H1 (cell line): ENCODE measurements at regions not wholly inside any gene's neighbourhood (a gene's known extent, or its start where the extent isn't known, plus 50 kb on each side); places are given as distances from the start of the nearest gene placed in this dataset.

ENCODE experiments used
- CTCF ChIA-PET: fragments of 300-600 bp; sonication (Branson Sonifier 250); formaldehyde crosslinking; loops from one replicate; lab custom pipeline; 2021; ENCODE audit not compliant: partially characterized antibody; lab: Charles Lee
- POLR2A ChIA-PET: fragments of 300-600 bp; sonication (Branson Sonifier 250); formaldehyde crosslinking; loops from one replicate; lab custom pipeline; 2021; ENCODE audit warnings: inconsistent platforms; ENCODE audit not compliant: partially characterized antibody; lab: Charles Lee
- DNase-seq, 2 experiments: peaks; one replicate each; pipeline versions ENCODE4 v3.0.0 to v3.0.0-alpha.2; 2010 to 2022; ENCODE audit warnings: low spot score in 2 of 2, low read depth in 1 of 2, mixed read lengths in 1 of 2
- FAIRE-seq: peaks from 2 replicates; lab custom pipeline; 2011; peaks lifted over from hg19 to GRCh38; lab: Jason Lieb, UNC
- H2AFZ ChIP-seq: 2 replicates; pipeline ENCODE4 v1.8.1; 2012; ENCODE audit warnings: low read length, inconsistent platforms
- H2AK5ac ChIP-seq: 2 replicates; pipeline ENCODE4 v1.6.1; 2013; ENCODE audit warnings: low read depth, low read length
- H2BK120ac ChIP-seq: replicated peaks from 2 replicates; pipeline ENCODE3; 2013; ENCODE audit warnings: low read depth, low read length, inconsistent platforms
- H2BK12ac ChIP-seq: 2 replicates; pipeline ENCODE4 v1.6.1; 2013; ENCODE audit warnings: low read depth, low read length
- H2BK15ac ChIP-seq: 2 replicates; pipeline ENCODE4 v1.6.1; 2013; ENCODE audit warnings: low read length
- H2BK20ac ChIP-seq: 2 replicates; pipeline ENCODE4 v1.6.1; 2013; ENCODE audit warnings: low read length
- H2BK5ac ChIP-seq: 2 replicates; pipeline ENCODE4 v1.6.1; 2013; ENCODE audit warnings: low read depth, low read length
- H3K14ac ChIP-seq: 2 replicates; pipeline ENCODE4 v1.6.1; 2013; ENCODE audit warnings: inconsistent platforms; ENCODE audit not compliant: insufficient read length
- H3K18ac ChIP-seq: 2 replicates; pipeline ENCODE4 v1.6.1; 2013; ENCODE audit warnings: low read length; ENCODE audit errors: extremely low read depth
- H3K23ac ChIP-seq: 2 replicates; pipeline ENCODE4 v1.6.1; 2013; ENCODE audit warnings: inconsistent platforms; ENCODE audit not compliant: insufficient read length
- H3K23me2 ChIP-seq: 2 replicates; pipeline ENCODE4 v1.6.1; 2013; ENCODE audit warnings: low read depth, low read length
- H3K27ac ChIP-seq: 2 replicates; pipeline ENCODE4 v1.6.1; 2011; ENCODE audit warnings: low read depth, low read length, inconsistent platforms
- H3K27me3 ChIP-seq, 4 experiments: replicated peaks in 1 of 4; 1 replicate in 1 of 4; 2 replicates in 3 of 4; pipeline versions ENCODE4 v1.6.1 to v1.8.1; 2011 to 2013; ENCODE audit warnings: low read length in 3 of 4, mild to moderate bottlenecking in 3 of 4, inconsistent platforms in 2 of 4, mixed read lengths in 2 of 4, moderate library complexity in 1 of 4; ENCODE audit not compliant: control insufficient read depth in 3 of 4, insufficient read depth in 3 of 4; ENCODE audit errors: extremely low read depth in 1 of 4
- H3K36me3 ChIP-seq, 4 experiments: 2 replicates each; pipeline versions ENCODE4 v1.6.1 to v1.8.1; 2011 to 2013; ENCODE audit warnings: mild to moderate bottlenecking in 4 of 4, low read length in 3 of 4, moderate library complexity in 2 of 4, control low read depth in 1 of 4, inconsistent platforms in 1 of 4; ENCODE audit not compliant: insufficient read depth in 4 of 4, control insufficient read depth in 2 of 4
- H3K4ac ChIP-seq: replicated peaks from 2 replicates; pipeline ENCODE3; 2013; ENCODE audit warnings: low read length, low read depth, mixed read lengths, inconsistent platforms; ENCODE audit not compliant: insufficient read length
- H3K4me1 ChIP-seq, 4 experiments: replicated peaks in 1 of 4; 1 replicate in 1 of 4; 2 replicates in 3 of 4; pipeline versions ENCODE4 v1.6.1 to v1.8.1; 2011 to 2013; ENCODE audit warnings: low read length in 3 of 4, inconsistent platforms in 2 of 4, mixed read lengths in 1 of 4; ENCODE audit not compliant: insufficient read depth in 4 of 4, control insufficient read depth in 3 of 4
- H3K4me2 ChIP-seq, 2 experiments: 2 replicates each; pipeline versions ENCODE4 v1.6.1 to v1.8.1; 2011 to 2013; ENCODE audit warnings: low read depth in 2 of 2, low read length in 2 of 2, control low read depth in 1 of 2, inconsistent platforms in 1 of 2, mild to moderate bottlenecking in 1 of 2; ENCODE audit not compliant: insufficient read depth in 1 of 2
- H3K4me3 ChIP-seq, 4 experiments: fragments of 200-600, 300-600 bp in 1 of 4; sonication (generic), shearing (Covaris generic), sonication (Bioruptor Twin) in 1 of 4; 2 replicates each; pipeline versions ENCODE4 v1.5.1 to v1.8.1; 2011 to 2016; ENCODE audit warnings: low read length in 4 of 4, low read depth in 3 of 4, control low read depth in 2 of 4, inconsistent platforms in 2 of 4, mild to moderate bottlenecking in 2 of 4, mixed read lengths in 1 of 4, moderate library complexity in 1 of 4; ENCODE audit not compliant: insufficient read depth in 2 of 4; ENCODE audit errors: extremely low read depth in 1 of 4
- H3K56ac ChIP-seq: replicated peaks from 2 replicates; pipeline ENCODE3; 2013; ENCODE audit warnings: low read depth, mild to moderate bottlenecking, mixed read lengths, low read length, inconsistent platforms; ENCODE audit not compliant: insufficient read length
- H3K79me1 ChIP-seq: 2 replicates; pipeline ENCODE4 v1.6.1; 2013; ENCODE audit warnings: low read depth, low read length, control low read depth
- H3K79me2 ChIP-seq, 2 experiments: 2 replicates each; pipeline versions ENCODE4 v1.6.1 to v1.8.1; 2012 to 2013; ENCODE audit warnings: low read length in 2 of 2, mild to moderate bottlenecking in 2 of 2, inconsistent platforms in 1 of 2; ENCODE audit not compliant: insufficient read depth in 2 of 2, control insufficient read depth in 1 of 2
- H3K9ac ChIP-seq, 4 experiments: replicated peaks in 1 of 4; 1 replicate in 1 of 4; 2 replicates in 3 of 4; pipeline versions ENCODE4 v1.6.1 to v1.8.1; 2011 to 2013; ENCODE audit warnings: low read depth in 3 of 4, low read length in 3 of 4, control low read depth in 2 of 4, mild to moderate bottlenecking in 2 of 4, moderate library complexity in 2 of 4, inconsistent platforms in 1 of 4; ENCODE audit errors: extremely low read depth in 1 of 4
- H3K9me3 ChIP-seq, 2 experiments: 2 replicates each; pipeline versions ENCODE4 v1.6.1 to v1.8.1; 2012 to 2013; ENCODE audit warnings: mild to moderate bottlenecking in 2 of 2, moderate library complexity in 2 of 2, control low read depth in 1 of 2, inconsistent platforms in 1 of 2, low read depth in 1 of 2, low read length in 1 of 2, mixed read lengths in 1 of 2; ENCODE audit not compliant: insufficient read depth in 2 of 2
- H4K20me1 ChIP-seq, 2 experiments: replicated peaks in 1 of 2; 2 replicates each; pipeline versions ENCODE3 to v1.8.1; 2011 to 2013; ENCODE audit warnings: inconsistent platforms in 2 of 2, low read length in 2 of 2, mild to moderate bottlenecking in 1 of 2; ENCODE audit not compliant: insufficient read depth in 2 of 2, control insufficient read depth in 1 of 2
- H4K5ac ChIP-seq: 2 replicates; pipeline ENCODE4 v1.6.1; 2013; ENCODE audit warnings: low read length, low read depth, mixed read lengths, inconsistent platforms; ENCODE audit not compliant: insufficient read length
- H4K8ac ChIP-seq: 2 replicates; pipeline ENCODE4 v1.8.0; 2013; ENCODE audit warnings: mild to moderate bottlenecking, moderate library complexity, low read length, inconsistent platforms; ENCODE audit not compliant: insufficient read depth; ENCODE audit errors: extremely low read depth
- H4K91ac ChIP-seq: replicated peaks from 2 replicates; pipeline ENCODE3; 2013; ENCODE audit warnings: low read length, mixed read lengths, inconsistent platforms; ENCODE audit not compliant: insufficient read length
- CHD2 ChIP-seq: IDR thresholded peaks from 2 replicates; pipeline ENCODE4 v1.6.1; 2012; ENCODE audit warnings: low read length, improper control_type of control experiment
- EGR1 ChIP-seq: IDR thresholded peaks from 2 replicates; pipeline ENCODE4 v1.6.1; 2011; ENCODE audit warnings: low read depth, low read length, borderline replicate concordance
- EZH2 ChIP-seq: fragments of 200-600 bp; sonication (generic); IDR thresholded peaks from 2 replicates; pipeline ENCODE4 v1.7.1; 2012; ENCODE audit warnings: low read depth, mild to moderate bottlenecking, moderate library complexity, low read length, inconsistent platforms; ENCODE audit not compliant: severe bottlenecking
- KDM4A ChIP-seq: IDR thresholded peaks from one replicate; pipeline ENCODE4 v1.7.1; 2012; ENCODE audit warnings: low read depth, mild to moderate bottlenecking, moderate library complexity, low read length, inconsistent platforms; ENCODE audit not compliant: severe bottlenecking
- POLR2AphosphoS5 ChIP-seq: IDR thresholded peaks from 2 replicates; pipeline ENCODE4 v1.6.1; 2011; ENCODE audit warnings: low read depth, low read length
- RBBP5 ChIP-seq: IDR thresholded peaks from 2 replicates; pipeline ENCODE4 v1.7.1; 2012; ENCODE audit warnings: low read depth, mild to moderate bottlenecking, inconsistent platforms, low read length, moderate library complexity, borderline replicate concordance
- RFX5 ChIP-seq: IDR thresholded peaks from 2 replicates; pipeline ENCODE4 v1.6.1; 2011; ENCODE audit warnings: low read depth, low read length, improper control_type of control experiment, borderline replicate concordance
- SIRT6 ChIP-seq: IDR thresholded peaks from one replicate; pipeline ENCODE4 v1.7.1; 2012; ENCODE audit warnings: low read length, inconsistent platforms
- SP1 ChIP-seq: IDR thresholded peaks from 2 replicates; pipeline ENCODE4 v1.6.1; 2011; ENCODE audit warnings: low read depth, low read length
- SP4 ChIP-seq: IDR thresholded peaks from 2 replicates; pipeline ENCODE4 v1.6.1; 2012; ENCODE audit warnings: low read length, inconsistent platforms
- YY1 ChIP-seq: IDR thresholded peaks from 2 replicates; pipeline ENCODE4 v1.6.1; 2011; ENCODE audit warnings: low read depth, mild to moderate bottlenecking, low read length
- WGBS, 2 experiments: shearing (Covaris generic) in 1 of 2; methylation state at CpG; one replicate each; pipeline versions ENCODE4 v1.1.6 to v1.1.7; 2013 to 2015; ENCODE audit warnings: low lambda C conversion rate in 2 of 2, mixed read lengths in 2 of 2, inconsistent platforms in 1 of 2, low coverage in 1 of 2, missing lambda C conversion rate in 1 of 2; ENCODE audit not compliant: insufficient replicate concordance in 2 of 2, insufficient coverage in 1 of 2, insufficient read length in 1 of 2; ENCODE audit errors: extremely low coverage in 1 of 2, missing lambda C conversion rate in 1 of 2; 5-methylcytosine and 5-hydroxymethylcytosine counted together

DNA sequence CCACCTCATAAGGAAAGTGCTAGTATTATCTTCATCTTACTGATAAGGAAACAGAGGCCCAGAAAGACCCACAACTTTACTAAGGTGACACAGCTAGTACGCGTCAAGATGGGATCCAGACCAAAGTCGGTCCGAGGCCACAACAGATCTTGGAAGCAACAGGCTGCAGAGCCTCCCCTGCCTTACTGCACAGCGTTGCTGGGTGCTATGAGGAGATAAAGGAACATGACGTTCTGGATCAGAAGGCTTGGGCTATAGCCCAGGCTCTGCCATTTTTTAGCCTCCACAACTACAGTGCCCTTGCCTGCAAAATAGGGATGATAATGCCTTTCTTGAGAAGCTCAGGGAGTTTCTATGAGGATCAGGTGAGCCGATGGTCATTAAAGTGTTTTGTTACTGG lies 144.1 kb downstream of the NMUR2 start:
- Histone ChIP-seq H3K23ac (no peak overlapping the region), H2BK120ac (no peak overlapping the region), H3K14ac (no peak overlapping the region), H3K27me3 (peaks cover 13 to 45% (median 30%) of the 10 kb centered on the region in 4 experiments), H2BK12ac (no peak overlapping the region), H2AFZ (no peak overlapping the region), H3K4me1 (peaks cover 2 to 7% (median 3%) of the 10 kb centered on the region in 4 experiments; a peak in 3 of 7 replicates), H3K4me3 (no peak overlapping the region), H3K9me3 (no peaks in the 10 kb centered on the region), H3K36me3 (no peaks in the 10 kb centered on the region), H3K79me2 (no peaks in the 10 kb centered on the region), H4K8ac (no peak overlapping the region), H3K9ac (no peak overlapping the region), H2AK5ac (no peak overlapping the region), H3K23me2 (no peaks in the 10 kb centered on the region; the same call in 1 of the 2 replicates), H4K20me1 (peaks cover 0 to 3% of the 10 kb centered on the region in 2 experiments), H3K27ac (no peak overlapping the region), H3K4ac (no peak overlapping the region), H3K4me2 (no peak overlapping the region), H2BK5ac (no peak overlapping the region), H3K18ac (no peak overlapping the region), H2BK15ac (no peak overlapping the region), H2BK20ac (no peak overlapping the region), H3K79me1 (no peaks in the 10 kb centered on the region), H3K56ac (no peak overlapping the region), H4K91ac (no peak overlapping the region), H4K5ac (no peak overlapping the region)
- no peak for TF ChIP-seq EGR1
- TF ChIP-seq SP4: no peak
- TF ChIP-seq RBBP5: no peak
- TF ChIP-seq CHD2: no peak
- no peak for TF ChIP-seq RFX5
- no peak for TF ChIP-seq SIRT6
- no peak for TF ChIP-seq YY1
- TF ChIP-seq EZH2: no peak
- no peak for TF ChIP-seq SP1
- no peak for TF ChIP-seq KDM4A
- no peak for TF ChIP-seq POLR2AphosphoS5
- DNase-seq: no peak
- WGBS, 2 experiments: 93% methylated on average over 6 of the region's 7 CpGs; no CpG with 5 or more reads in 1 of the 2 experiments
- ChIA-PET POLR2A (no interaction called here), CTCF (interaction anchor here (1.2 kb wide), 1 partner anchor 12 kb away, joined by 4 read pairs; no protein-coding TSS in a partner anchor)
- no peak for FAIRE-seq
